ENCODE measurements at regions not wholly inside any gene's neighbourhood (a gene's known extent, or its start where the extent isn't known, plus 50 kb on each side); places are given as distances from the start of the nearest gene placed in this dataset.
"Not testable (repeated sequence)": the region's sequence is repeated elsewhere in the genome, so short reads cannot be mapped to it uniquely, and the experiment has no call there.

GRCh38 chr11:100484948-100485347 is 202.1 kb upstream of the ARHGAP42 start:
- no peaks in the 10 kb centered on the region for H3K9me3 ChIP-seq (ENCODE audit: control insufficient read depth, insufficient read depth, low read length)
- no peak overlapping the region for H3K9ac ChIP-seq (ENCODE audit: low read depth, low read length)
- H3K36me3 ChIP-seq (ENCODE audit: insufficient read depth, low read length): no peaks in the 10 kb centered on the region
- no peaks in the 10 kb centered on the region for H3K4me1 ChIP-seq (ENCODE audit: insufficient read depth, low read length)

- no peaks in the 10 kb centered on the region for H3K36me3 ChIP-seq (ENCODE audit: insufficient read depth, low read length)
- 0 out of 2 replicates have a peak, but pooled peaks cover 3% of the 10 kb centered on the region for H3K9me3 ChIP-seq (ENCODE audit: control insufficient read depth, insufficient read depth, low read length)
- no peak overlapping the region for H3K9ac ChIP-seq (ENCODE audit: low read depth, low read length)
- no peaks in the 10 kb centered on the region for H3K4me1 ChIP-seq (ENCODE audit: insufficient read depth, low read length)
These were observed 188.3 kb upstream of the ARHGAP42 start for GRCh38 chr11:100498780-100499179.

DNA sequence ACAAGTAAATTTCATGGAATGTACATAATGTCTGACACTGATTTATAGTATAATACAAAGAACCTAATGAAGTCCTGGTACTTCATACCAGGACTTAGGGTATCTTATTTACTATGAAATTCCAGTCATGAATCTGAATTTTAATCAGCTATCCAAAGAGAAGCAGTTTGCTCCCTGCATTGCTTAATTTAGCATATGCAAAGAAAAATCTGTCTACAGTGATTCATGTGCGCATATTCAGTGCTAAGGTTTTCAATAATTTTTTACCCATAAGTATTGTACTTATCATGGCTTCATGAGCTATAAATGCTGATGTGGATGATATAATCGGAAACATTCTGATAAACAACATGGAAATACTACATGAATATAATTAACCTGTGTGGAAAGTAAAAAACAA is 185.6 kb upstream of the ARHGAP42 start:
- H3K36me3 ChIP-seq (ENCODE audit: insufficient read depth, low read length): no peaks in the 10 kb centered on the region
- H3K4me1 ChIP-seq (ENCODE audit: insufficient read depth, low read length): no peaks in the 10 kb centered on the region
- H3K9me3 ChIP-seq (ENCODE audit: control insufficient read depth, insufficient read depth, low read length): peaks cover 9% of the 10 kb centered on the region
- no peak overlapping the region for H3K9ac ChIP-seq (ENCODE audit: low read depth, low read length)

- Histone ChIP-seq H3K9ac (ENCODE audit: low read depth, low read length) (no peak overlapping the region), H3K9me3 (ENCODE audit: control insufficient read depth, insufficient read depth, low read length) (no peaks in the 10 kb centered on the region), H3K36me3 (ENCODE audit: insufficient read depth, low read length) (no peaks in the 10 kb centered on the region), H3K4me1 (ENCODE audit: insufficient read depth, low read length) (0 out of 2 replicates have a peak, but pooled peaks cover 8% of the 10 kb centered on the region)
These were observed 174.6 kb upstream of the ARHGAP42 start for GRCh38 chr11:100512475-100512874.

- H3K9ac ChIP-seq (ENCODE audit: low read depth, low read length): no peak overlapping the region
- 0 out of 2 replicates have a peak, but pooled peaks cover 8% of the 10 kb centered on the region for H3K4me1 ChIP-seq (ENCODE audit: insufficient read depth, low read length)
- H3K9me3 ChIP-seq (ENCODE audit: control insufficient read depth, insufficient read depth, low read length): no peaks in the 10 kb centered on the region
These were observed 172.0 kb upstream of the ARHGAP42 start for GRCh38 chr11:100515087-100515486.

GRCh38 chr11:100525197-100525596 is 161.9 kb upstream of the ARHGAP42 start:
- H3K36me3 ChIP-seq (ENCODE audit: insufficient read depth, low read length): no peaks in the 10 kb centered on the region
- H3K4me1 ChIP-seq (ENCODE audit: insufficient read depth, low read length): no peaks in the 10 kb centered on the region
- H3K9me3 ChIP-seq (ENCODE audit: control insufficient read depth, insufficient read depth, low read length): peaks cover 10% of the 10 kb centered on the region
- H3K9ac ChIP-seq (ENCODE audit: low read depth, low read length): no peak overlapping the region

More at GRCh38 chr11:100515087-100515486, 172.0 kb upstream of the ARHGAP42 start:
- no peaks in the 10 kb centered on the region for H3K36me3 ChIP-seq (ENCODE audit: insufficient read depth, low read length)

DNA sequence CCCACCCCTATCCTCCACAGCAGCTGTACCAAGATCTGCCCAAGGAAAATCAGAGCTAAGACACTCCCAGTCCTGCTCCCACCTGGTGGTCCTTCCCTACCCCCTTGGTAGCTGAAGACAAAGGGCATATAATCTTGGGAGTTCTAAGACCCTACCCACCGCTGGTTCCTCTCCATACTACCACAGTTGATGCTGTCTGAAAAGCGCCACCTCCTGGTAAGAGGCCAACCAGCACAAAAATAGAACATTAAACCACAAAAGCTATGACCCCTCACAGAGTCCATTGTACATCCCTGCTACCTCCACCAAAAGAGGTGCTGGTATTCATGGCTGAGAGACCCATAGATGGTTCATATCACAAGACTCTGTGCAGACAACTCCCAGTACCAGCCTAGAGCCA is 161.5 kb upstream of the ARHGAP42 start:
- Histone ChIP-seq H3K9ac (ENCODE audit: low read depth, low read length) (no peak overlapping the region), H3K36me3 (ENCODE audit: insufficient read depth, low read length) (no peaks in the 10 kb centered on the region), H3K4me1 (ENCODE audit: insufficient read depth, low read length) (no peaks in the 10 kb centered on the region), H3K9me3 (ENCODE audit: control insufficient read depth, insufficient read depth, low read length) (peaks cover 10% of the 10 kb centered on the region)

GRCh38 chr11:100528872-100529416 is 158.1 kb upstream of the ARHGAP42 start:
- H3K9me3 ChIP-seq (ENCODE audit: control insufficient read depth, insufficient read depth, low read length): peaks cover 3% of the 10 kb centered on the region; the same call in 1 of the 2 replicates
- H3K36me3 ChIP-seq (ENCODE audit: insufficient read depth, low read length): no peaks in the 10 kb centered on the region
- no peak overlapping the region for H3K9ac ChIP-seq (ENCODE audit: low read depth, low read length)
- no peaks in the 10 kb centered on the region for H3K4me1 ChIP-seq (ENCODE audit: insufficient read depth, low read length)

DNA sequence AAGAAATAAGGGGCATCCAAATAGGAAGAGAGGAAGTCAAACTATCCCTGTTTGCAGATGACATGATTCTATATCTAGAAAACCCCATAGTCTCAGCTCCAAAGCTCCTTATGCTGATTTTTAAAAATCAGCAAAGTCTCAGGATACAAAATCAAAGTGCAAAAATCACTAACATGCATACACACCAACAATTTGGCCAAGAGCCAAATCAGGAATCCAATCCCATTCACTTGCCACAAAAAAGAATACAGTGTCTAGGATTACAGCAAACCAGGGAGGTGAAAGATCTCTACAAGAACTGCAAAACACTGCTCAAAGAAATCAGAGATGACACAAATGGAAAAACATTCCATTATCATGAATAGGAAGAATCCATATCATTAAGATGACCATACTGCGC is 155.8 kb upstream of the ARHGAP42 start:
- H3K4me1 ChIP-seq (ENCODE audit: insufficient read depth, low read length); H3K9ac ChIP-seq (ENCODE audit: low read depth, low read length); H3K36me3 ChIP-seq (ENCODE audit: insufficient read depth, low read length); H3K9me3 ChIP-seq (ENCODE audit: control insufficient read depth, insufficient read depth, low read length): not testable (repeated sequence)

DNA sequence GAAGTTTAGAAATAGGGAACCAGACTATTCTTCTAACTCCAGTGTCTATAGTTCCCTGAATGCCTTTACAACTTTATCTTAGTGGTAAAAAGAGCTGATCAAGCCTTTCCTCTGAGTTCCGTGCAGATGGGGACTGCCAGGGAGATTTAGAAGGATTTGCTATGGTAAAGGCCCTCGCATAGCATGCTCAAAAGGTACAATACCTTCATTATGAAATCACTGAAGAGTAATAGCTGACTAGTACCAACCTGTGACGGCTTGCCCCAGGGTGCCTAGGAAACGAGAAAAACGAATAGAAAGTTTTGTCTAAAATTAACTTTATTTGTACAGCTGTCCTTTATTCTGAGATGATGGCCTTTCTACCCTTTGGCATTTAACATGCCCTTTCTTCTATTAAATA is 150.1 kb upstream of the ARHGAP42 start:
- H3K9me3 ChIP-seq (ENCODE audit: control insufficient read depth, insufficient read depth, low read length): no peaks in the 10 kb centered on the region
- no peak overlapping the region for H3K9ac ChIP-seq (ENCODE audit: low read depth, low read length)
- no peaks in the 10 kb centered on the region for H3K4me1 ChIP-seq (ENCODE audit: insufficient read depth, low read length)
- H3K36me3 ChIP-seq (ENCODE audit: insufficient read depth, low read length): no peaks in the 10 kb centered on the region

- Histone ChIP-seq H3K36me3 (ENCODE audit: insufficient read depth, low read length) (no peaks in the 10 kb centered on the region), H3K9ac (ENCODE audit: low read depth, low read length) (no peak overlapping the region), H3K4me1 (ENCODE audit: insufficient read depth, low read length) (no peaks in the 10 kb centered on the region), H3K9me3 (ENCODE audit: control insufficient read depth, insufficient read depth, low read length) (no peaks in the 10 kb centered on the region)
These were observed 143.7 kb upstream of the ARHGAP42 start for GRCh38 chr11:100543386-100543785.

DNA sequence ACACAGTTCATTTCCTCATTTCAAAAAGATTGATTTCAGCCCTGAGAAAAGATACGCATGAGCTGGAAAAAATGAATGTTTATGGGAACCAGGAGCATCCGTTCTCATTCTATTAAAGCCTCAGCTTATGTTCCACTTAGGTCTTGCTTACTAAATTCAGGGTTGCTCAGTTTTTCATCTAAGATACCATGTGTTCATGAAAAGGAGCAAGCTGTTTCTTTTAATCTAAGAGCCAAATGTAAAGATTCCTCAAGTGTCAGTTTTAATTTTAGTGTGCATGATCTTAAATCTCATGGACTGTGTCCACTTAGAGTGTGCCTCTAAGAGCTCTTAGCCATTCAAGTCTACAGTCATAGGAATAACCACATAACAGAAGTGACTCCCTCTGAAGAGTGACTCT is 141.5 kb upstream of the ARHGAP42 start:
- Histone ChIP-seq H3K9ac (ENCODE audit: low read depth, low read length) (no peak overlapping the region), H3K9me3 (ENCODE audit: control insufficient read depth, insufficient read depth, low read length) (no peaks in the 10 kb centered on the region), H3K4me1 (ENCODE audit: insufficient read depth, low read length) (no peaks in the 10 kb centered on the region), H3K36me3 (ENCODE audit: insufficient read depth, low read length) (no peaks in the 10 kb centered on the region)

DNA sequence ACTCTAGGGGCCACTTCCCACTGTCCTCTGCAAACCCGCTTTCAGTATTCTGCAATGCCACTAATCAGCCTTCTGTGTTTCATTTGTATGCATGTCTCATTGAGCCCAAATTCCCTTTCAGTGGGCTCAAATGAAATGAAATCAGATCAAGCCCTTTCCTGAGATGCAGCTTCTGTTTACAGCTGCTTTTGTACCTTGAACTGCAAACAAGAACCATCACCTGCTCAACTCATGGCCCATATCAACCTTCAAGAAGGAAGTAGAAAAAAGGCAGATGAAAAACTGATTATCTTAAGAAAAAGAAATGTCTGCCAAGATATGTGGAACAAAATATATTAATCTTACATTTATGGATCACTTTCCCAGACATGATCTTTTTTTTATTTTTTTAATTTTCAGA is 141.1 kb upstream of the ARHGAP42 start:
- Histone ChIP-seq H3K9ac (ENCODE audit: low read depth, low read length) (no peak overlapping the region), H3K9me3 (ENCODE audit: control insufficient read depth, insufficient read depth, low read length) (no peaks in the 10 kb centered on the region), H3K4me1 (ENCODE audit: insufficient read depth, low read length) (0 out of 2 replicates have a peak, but pooled peaks cover 1% of the 10 kb centered on the region), H3K36me3 (ENCODE audit: insufficient read depth, low read length) (no peaks in the 10 kb centered on the region)

GRCh38 chr11:100546714-100547113 is 140.4 kb upstream of the ARHGAP42 start:
- Histone ChIP-seq H3K9ac (ENCODE audit: low read depth, low read length) (no peak overlapping the region), H3K4me1 (ENCODE audit: insufficient read depth, low read length) (peaks cover 9% of the 10 kb centered on the region), H3K9me3 (ENCODE audit: control insufficient read depth, insufficient read depth, low read length) (no peaks in the 10 kb centered on the region), H3K36me3 (ENCODE audit: insufficient read depth, low read length) (no peaks in the 10 kb centered on the region)

GRCh38 chr11:100550298-100550697 is 136.8 kb upstream of the ARHGAP42 start:
- Histone ChIP-seq H3K9me3 (ENCODE audit: control insufficient read depth, insufficient read depth, low read length) (no peaks in the 10 kb centered on the region), H3K36me3 (ENCODE audit: insufficient read depth, low read length) (no peaks in the 10 kb centered on the region), H3K9ac (ENCODE audit: low read depth, low read length) (no peak overlapping the region), H3K4me1 (ENCODE audit: insufficient read depth, low read length) (peaks cover 9% of the 10 kb centered on the region)

Measured in ES-I3 (cell line).